ENCODE measurements at regions not wholly inside any gene's neighbourhood (a gene's known extent, or its start where the extent isn't known, plus 50 kb on each side); places are given as distances from the start of the nearest gene placed in this dataset.

- no peak for TF ChIP-seq POLR2A (IDR thresholded peaks at IDR 0.05; ENCODE audit: low read depth, low read length)
- no peak for TF ChIP-seq POLR2AphosphoS5 (IDR thresholded peaks at IDR 0.05; ENCODE audit: low read depth, low read length)
- TF ChIP-seq SPI1 (IDR thresholded peaks at IDR 0.05; ENCODE audit: low read depth, low read length), result no peak
- TF ChIP-seq TAF1 (IDR thresholded peaks at IDR 0.05; ENCODE audit: low read depth, low read length), result no peak
Observed at GRCh38 chr15:59814409-59814808, 125.3 kb upstream of the BNIP2 start.

Measured in GM12891 (cell line).